22Rv1 (cell line): ENCODE measurements at regions not wholly inside any gene's neighbourhood (a gene's known extent, or its start where the extent isn't known, plus 50 kb on each side); places are given as distances from the start of the nearest gene placed in this dataset.

Experiments
- H3K27ac ChIP-seq: fragments of 450-650 bp; 2 replicates; pipeline ENCODE4 v1.5.1; 2017
- ZFX ChIP-seq: fragments of 450-650 bp; IDR thresholded peaks from 2 replicates; pipeline ENCODE4 v1.6.1; 2017; ENCODE audit warnings: antibody characterized with exemption, borderline replicate concordance
- TF ChIP-seq, protein P1 (sequence below): fragments of 450-650 bp; IDR thresholded peaks from 2 replicates; pipeline ENCODE4 v1.5.1; 2017; ENCODE audit warnings: mild to moderate bottlenecking

DNA sequence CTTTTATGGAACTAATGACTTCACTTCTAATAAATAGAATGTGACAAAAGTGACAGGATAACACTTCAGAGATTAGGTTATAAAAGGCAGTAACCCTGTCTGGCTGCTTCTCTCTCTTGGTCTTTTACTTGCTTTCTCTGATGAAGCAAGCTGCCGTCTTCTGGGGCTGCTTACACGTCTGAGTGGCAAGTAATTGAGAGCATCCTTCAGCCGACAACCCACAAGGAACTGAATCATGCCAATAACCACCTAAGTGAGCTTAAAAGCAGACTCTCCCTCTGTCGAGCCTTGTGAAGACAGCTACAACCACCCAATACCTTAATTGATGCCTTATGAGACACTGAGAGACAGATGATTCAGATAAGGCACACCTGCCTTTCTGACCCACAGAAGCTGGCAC, 1091.2 kb downstream of the SLITRK1 start:
- H3K27ac ChIP-seq, result no peak overlapping the region
- TF ChIP-seq, protein P1, sequence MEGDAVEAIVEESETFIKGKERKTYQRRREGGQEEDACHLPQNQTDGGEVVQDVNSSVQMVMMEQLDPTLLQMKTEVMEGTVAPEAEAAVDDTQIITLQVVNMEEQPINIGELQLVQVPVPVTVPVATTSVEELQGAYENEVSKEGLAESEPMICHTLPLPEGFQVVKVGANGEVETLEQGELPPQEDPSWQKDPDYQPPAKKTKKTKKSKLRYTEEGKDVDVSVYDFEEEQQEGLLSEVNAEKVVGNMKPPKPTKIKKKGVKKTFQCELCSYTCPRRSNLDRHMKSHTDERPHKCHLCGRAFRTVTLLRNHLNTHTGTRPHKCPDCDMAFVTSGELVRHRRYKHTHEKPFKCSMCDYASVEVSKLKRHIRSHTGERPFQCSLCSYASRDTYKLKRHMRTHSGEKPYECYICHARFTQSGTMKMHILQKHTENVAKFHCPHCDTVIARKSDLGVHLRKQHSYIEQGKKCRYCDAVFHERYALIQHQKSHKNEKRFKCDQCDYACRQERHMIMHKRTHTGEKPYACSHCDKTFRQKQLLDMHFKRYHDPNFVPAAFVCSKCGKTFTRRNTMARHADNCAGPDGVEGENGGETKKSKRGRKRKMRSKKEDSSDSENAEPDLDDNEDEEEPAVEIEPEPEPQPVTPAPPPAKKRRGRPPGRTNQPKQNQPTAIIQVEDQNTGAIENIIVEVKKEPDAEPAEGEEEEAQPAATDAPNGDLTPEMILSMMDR, result no peak
- TF ChIP-seq ZFX, result no peak

- H3K27ac ChIP-seq, result no peak overlapping the region
- TF ChIP-seq, protein P1, result no peak
- TF ChIP-seq ZFX, result no peak
These were observed 1109.5 kb downstream of the SLITRK1 start for GRCh38 chr13:82772816-82773215.

GRCh38 chr13:82766732-82767321, 1115.4 kb downstream of the SLITRK1 start:
- no peak overlapping the region for H3K27ac ChIP-seq

GRCh38 chr13:82758044-82758443, 1124.2 kb downstream of the SLITRK1 start:
- no peak overlapping the region for H3K27ac ChIP-seq
- TF ChIP-seq ZFX, result no peak
- TF ChIP-seq, protein P1, result peak; percentile 64

More at GRCh38 chr13:82766732-82767321, 1115.4 kb downstream of the SLITRK1 start:
- TF ChIP-seq, protein P1, result no peak
- TF ChIP-seq ZFX, result no peak

DNA sequence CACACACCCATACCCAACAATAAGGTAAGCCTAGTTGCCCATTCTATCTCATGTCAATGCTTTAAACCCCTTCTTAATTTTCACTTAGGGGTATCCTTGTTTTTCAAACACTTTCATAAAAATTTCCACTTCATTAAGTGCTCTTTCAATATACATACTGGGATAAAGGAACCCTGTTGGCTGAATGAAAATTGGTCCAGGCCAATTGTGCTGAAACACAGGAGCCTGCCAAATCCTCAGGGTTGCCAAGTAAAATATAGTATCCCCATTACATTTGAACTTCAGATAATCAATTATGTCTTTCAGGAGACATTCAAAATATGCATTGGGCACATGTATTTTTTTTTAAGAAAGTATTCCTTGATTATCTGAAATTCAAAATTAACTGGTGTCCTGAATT, 1131.1 kb downstream of the SLITRK1 start:
- no peak overlapping the region for H3K27ac ChIP-seq
- TF ChIP-seq, protein P1, result no peak
- TF ChIP-seq ZFX, result no peak

GRCh38 chr13:82749551-82749950, 1132.7 kb downstream of the SLITRK1 start:
- no peak overlapping the region for H3K27ac ChIP-seq
- TF ChIP-seq ZFX, result no peak
- TF ChIP-seq, protein P1, result no peak

- no peak overlapping the region for H3K27ac ChIP-seq
- no peak for TF ChIP-seq ZFX
- TF ChIP-seq, protein P1, result no peak
These were observed 1134.3 kb downstream of the SLITRK1 start for GRCh38 chr13:82747958-82748357.
